A673 (cell line): ENCODE measurements at regions not wholly inside any gene's neighbourhood (a gene's known extent, or its start where the extent isn't known, plus 50 kb on each side); places are given as distances from the start of the nearest gene placed in this dataset.

Experiments used
- BruUV-seq: library from RNA; stranded (reverse); fragments of 400-500 nt; replicated peaks from 2 replicates; lab custom pipeline; 2021; lab: Mats Ljungman, UMichigan
- CTCF ChIA-PET: fragments of 300-600 bp; sonication (Branson Sonifier 250); formaldehyde crosslinking; loops from one replicate; lab custom pipeline; 2022; ENCODE audit warnings: antibody characterized with exemption; lab: Charles Lee
- POLR2A ChIA-PET: fragments of 300-600 bp; sonication (Branson Sonifier 250); formaldehyde crosslinking; loops from one replicate; lab custom pipeline; 2022; ENCODE audit warnings: antibody characterized with exemption; ENCODE audit not compliant: low non-redundant PET; lab: Charles Lee
- DNase-seq: peaks from one replicate; pipeline ENCODE4 v3.0.0-alpha.2; 2015; ENCODE audit warnings: low spot score
- H3K27ac ChIP-seq: fragments of 200-600 bp; sonication (generic); 2 replicates; pipeline ENCODE4 v1.5.1; 2016; ENCODE audit warnings: mixed run types, low read depth, mild to moderate bottlenecking, mixed read lengths, antibody characterized with exemption, low read length; ENCODE audit not compliant: poor library complexity, severe bottlenecking
- H3K27me3 ChIP-seq: fragments of 200-600 bp; sonication (generic); replicated peaks from 2 replicates; pipeline ENCODE4 v1.6.1; 2017; ENCODE audit warnings: mixed run types, low read depth, mild to moderate bottlenecking, mixed read lengths, antibody characterized with exemption, low read length; ENCODE audit not compliant: insufficient read depth, poor library complexity
- H3K36me3 ChIP-seq: fragments of 200-600 bp; sonication (generic); 2 replicates; pipeline ENCODE4 v1.6.1; 2016; ENCODE audit warnings: mixed run types, mild to moderate bottlenecking, mixed read lengths, antibody characterized with exemption, low read length; ENCODE audit not compliant: insufficient read depth, poor library complexity, severe bottlenecking
- H3K4me1 ChIP-seq: fragments of 200-600 bp; sonication (generic); 2 replicates; pipeline ENCODE4 v1.6.1; 2017; ENCODE audit warnings: mixed run types, mild to moderate bottlenecking, mixed read lengths, antibody characterized with exemption, low read length; ENCODE audit not compliant: insufficient read depth, poor library complexity, severe bottlenecking
- H3K4me3 ChIP-seq: fragments of 200-600 bp; sonication (generic); 2 replicates; pipeline ENCODE4 v1.5.1; 2016; ENCODE audit warnings: low read depth, mixed run types, mild to moderate bottlenecking, mixed read lengths, low read length; ENCODE audit not compliant: poor library complexity, severe bottlenecking
- H3K9me3 ChIP-seq: fragments of 200-600 bp; sonication (generic); 2 replicates; pipeline ENCODE4 v1.6.1; 2016; ENCODE audit warnings: mixed run types, low read depth, mild to moderate bottlenecking, mixed read lengths, antibody characterized with exemption, low read length; ENCODE audit not compliant: poor library complexity, severe bottlenecking
- CTCF ChIP-seq: fragments of 300-800, 200-600 bp; sonication (generic); conservative IDR thresholded peaks from 2 replicates; pipeline ENCODE4 v1.5.1; 2017; ENCODE audit warnings: low read depth, mild to moderate bottlenecking, antibody characterized with exemption, low read length, moderate library complexity, mixed read lengths
- EZH2 ChIP-seq: fragments of 200-600 bp; sonication (generic); IDR thresholded peaks from 2 replicates; pipeline ENCODE4 v1.6.1; 2017; ENCODE audit warnings: borderline replicate concordance, low read depth, mild to moderate bottlenecking, mixed read lengths, antibody characterized with exemption, low read length; ENCODE audit not compliant: poor library complexity, severe bottlenecking
- intact Hi-C: fragments of 100-400 bp; cut with micrococcal nuclease; formaldehyde crosslinking; loops from one replicate; pipeline ENCODE4 v1.10.0; 2022; ENCODE audit not compliant: unreplicated experiment

- H3K9me3 ChIP-seq = no peaks in the 10 kb centered on the region
- H3K27ac ChIP-seq = no peak overlapping the region
- DNase-seq = peak; percentile 66
- no peak for TF ChIP-seq EZH2
- BruUV-seq = no TSS peak
- no peaks in the 10 kb centered on the region for H3K27me3 ChIP-seq
- ChIA-PET POLR2A (no interaction called here), CTCF (no interaction called here)
- H3K4me3 ChIP-seq = no peak overlapping the region
- intact Hi-C loops = no loop called here
- H3K4me1 ChIP-seq = no peaks in the 10 kb centered on the region
- no peaks in the 10 kb centered on the region for H3K36me3 ChIP-seq
These were observed 77.5 kb downstream of the BLID start for GRCh38 chr11:122038543-122038942.

GRCh38 chr11:122037911-122038310 lies 78.1 kb downstream of the BLID start:
- intact Hi-C loops = no loop called here
- no peaks in the 10 kb centered on the region for H3K27me3 ChIP-seq
- BruUV-seq = no TSS peak
- CTCF ChIA-PET = no interaction called here
- H3K9me3 ChIP-seq = no peaks in the 10 kb centered on the region
- no peak overlapping the region for H3K4me3 ChIP-seq
- no peaks in the 10 kb centered on the region for H3K36me3 ChIP-seq
- TF ChIP-seq EZH2 = no peak
- TF ChIP-seq CTCF = no peak
- no peak for DNase-seq
- no peak overlapping the region for H3K27ac ChIP-seq
- POLR2A ChIA-PET = no interaction called here
- no peaks in the 10 kb centered on the region for H3K4me1 ChIP-seq

- intact Hi-C loops = no loop called here
- H3K4me3 ChIP-seq = no peak overlapping the region
- no peak for DNase-seq
- H3K4me1 ChIP-seq = no peaks in the 10 kb centered on the region
- no TSS peak for BruUV-seq
- no peaks in the 10 kb centered on the region for H3K36me3 ChIP-seq
- ChIA-PET POLR2A (no interaction called here), CTCF (interaction anchor here (0.7 kb wide), 1 partner anchor 1645 kb away, joined by 6 read pairs; no protein-coding TSS in a partner anchor)
- no peaks in the 10 kb centered on the region for H3K27me3 ChIP-seq
- H3K9me3 ChIP-seq = no peaks in the 10 kb centered on the region
- no peak overlapping the region for H3K27ac ChIP-seq
- no peak for TF ChIP-seq CTCF
- no peak for TF ChIP-seq EZH2
These were observed 79.5 kb downstream of the BLID start for GRCh38 chr11:122036493-122036892.

- Histone ChIP-seq H3K9me3 (no peaks in the 10 kb centered on the region), H3K4me3 (no peak overlapping the region), H3K36me3 (no peaks in the 10 kb centered on the region), H3K4me1 (no peaks in the 10 kb centered on the region), H3K27me3 (no peaks in the 10 kb centered on the region), H3K27ac (no peak overlapping the region)
- no peak for DNase-seq
- ChIA-PET CTCF (interaction anchor here (0.7 kb wide), 1 partner anchor 1645 kb away, joined by 6 read pairs; no protein-coding TSS in a partner anchor), POLR2A (no interaction called here)
- intact Hi-C loops = no loop called here
- no peak for TF ChIP-seq EZH2
- no peak for TF ChIP-seq CTCF
- no TSS peak for BruUV-seq
These were observed 80.0 kb downstream of the BLID start for GRCh38 chr11:122036018-122036417.
